Activated T-helper 2 cell treated with anti-CD3 and anti-CD28 coated beads, Interferon-gamma antibody, Interleukin-2, Interleukin-4, amounts not matched to agents 10 μg/mL and 5 μg/mL and 100 μg/mL, durations not matched to agents 14 hours and 24 hours and 36 hours (primary cell): ENCODE measurements at regions not wholly inside any gene's neighbourhood (a gene's known extent, or its start where the extent isn't known, plus 50 kb on each side); places are given as distances from the start of the nearest gene placed in this dataset.
"Not testable (repeated sequence)": the region's sequence is repeated elsewhere in the genome, so short reads cannot be mapped to it uniquely, and the experiment has no call there.

ENCODE experiments used
- DNase-seq: peaks from one replicate; pipeline ENCODE4 v3.0.0; 2021; ENCODE audit warnings: low spot score
- H3K27ac Mint-ChIP-seq: one replicate; pipeline ENCODE4 v1.8.0; 2021; ENCODE audit warnings: mixed read lengths
- H3K27me3 Mint-ChIP-seq: one replicate; pipeline ENCODE4 v1.8.0; 2021; ENCODE audit warnings: low read depth, mixed read lengths
- H3K36me3 Mint-ChIP-seq: one replicate; pipeline ENCODE4 v1.8.0; 2021; ENCODE audit warnings: low read depth, mixed read lengths
- H3K4me1 Mint-ChIP-seq: one replicate; pipeline ENCODE4 v1.8.0; 2021; ENCODE audit warnings: low read depth, mixed read lengths
- H3K4me3 Mint-ChIP-seq: one replicate; pipeline ENCODE4 v1.8.0; 2021; ENCODE audit warnings: low read depth, mild to moderate bottlenecking, moderate library complexity, mixed read lengths
- H3K9me3 Mint-ChIP-seq: one replicate; pipeline ENCODE4 v1.8.0; 2021; ENCODE audit warnings: mixed read lengths
- intact Hi-C: fragments of 100-400 bp; cut with micrococcal nuclease; formaldehyde crosslinking; loops from one replicate; pipeline ENCODE4 v1.15.1; 2023

- no peak for DNase-seq
- H3K27ac Mint-ChIP-seq, result no peak overlapping the region
- H3K4me1 Mint-ChIP-seq, result no peaks in the 10 kb centered on the region
- H3K9me3 Mint-ChIP-seq, result peaks cover 13% of the 10 kb centered on the region
- H3K36me3 Mint-ChIP-seq, result no peaks in the 10 kb centered on the region
- intact Hi-C loops, result no loop called here
- H3K4me3 Mint-ChIP-seq, result no peak overlapping the region
- no peaks in the 10 kb centered on the region for H3K27me3 Mint-ChIP-seq
Measured at GRCh38 chr2:2777213-2777612, 446.1 kb upstream of the MYT1L start.

GRCh38 chr2:2775018-2775417, 443.9 kb upstream of the MYT1L start:
- Mint-ChIP-seq H3K27me3 (no peaks in the 10 kb centered on the region), H3K4me1 (no peaks in the 10 kb centered on the region), H3K36me3 (no peaks in the 10 kb centered on the region), H3K9me3 (no peaks in the 10 kb centered on the region), H3K4me3 (no peak overlapping the region), H3K27ac (no peak overlapping the region)
- DNase-seq, result no peak
- intact Hi-C loops, result no loop called here

GRCh38 chr2:2773692-2774091, 442.6 kb upstream of the MYT1L start:
- no peak overlapping the region for H3K4me3 Mint-ChIP-seq
- no peaks in the 10 kb centered on the region for H3K27me3 Mint-ChIP-seq
- intact Hi-C loops, result no loop called here

GRCh38 chr2:2773080-2773479, 442.0 kb upstream of the MYT1L start:
- H3K36me3 Mint-ChIP-seq, intact Hi-C loops, H3K4me1 Mint-ChIP-seq, H3K27me3 Mint-ChIP-seq, DNase-seq, H3K27ac Mint-ChIP-seq, H3K4me3 Mint-ChIP-seq, H3K9me3 Mint-ChIP-seq: not testable (repeated sequence)

More at GRCh38 chr2:2773692-2774091, 442.6 kb upstream of the MYT1L start:
- no peak for DNase-seq
- Mint-ChIP-seq H3K9me3 (no peaks in the 10 kb centered on the region), H3K27ac (no peak overlapping the region), H3K4me1 (no peaks in the 10 kb centered on the region), H3K36me3 (no peaks in the 10 kb centered on the region)

- Mint-ChIP-seq H3K9me3 (no peaks in the 10 kb centered on the region), H3K27me3 (no peaks in the 10 kb centered on the region), H3K4me1 (no peaks in the 10 kb centered on the region), H3K27ac (no peak overlapping the region), H3K4me3 (no peak overlapping the region), H3K36me3 (no peaks in the 10 kb centered on the region)
- DNase-seq, result no peak
- intact Hi-C loops, result no loop called here
Measured at GRCh38 chr2:2771721-2772411, 440.8 kb upstream of the MYT1L start.

- Mint-ChIP-seq H3K27ac (no peak overlapping the region), H3K36me3 (no peaks in the 10 kb centered on the region), H3K4me1 (no peaks in the 10 kb centered on the region), H3K9me3 (no peaks in the 10 kb centered on the region), H3K4me3 (no peak overlapping the region), H3K27me3 (no peaks in the 10 kb centered on the region)
- intact Hi-C loops, result no loop called here
- no peak for DNase-seq
Measured at GRCh38 chr2:2769481-2770431, 438.7 kb upstream of the MYT1L start.

GRCh38 chr2:2768476-2768875, 437.4 kb upstream of the MYT1L start:
- no peaks in the 10 kb centered on the region for H3K27me3 Mint-ChIP-seq
- H3K27ac Mint-ChIP-seq, result no peak overlapping the region
- H3K36me3 Mint-ChIP-seq, result no peaks in the 10 kb centered on the region
- H3K4me3 Mint-ChIP-seq, result no peak overlapping the region
- no peaks in the 10 kb centered on the region for H3K4me1 Mint-ChIP-seq
- H3K9me3 Mint-ChIP-seq, result no peaks in the 10 kb centered on the region
- DNase-seq, result no peak
- intact Hi-C loops, result no loop called here

- no peak overlapping the region for H3K4me3 Mint-ChIP-seq
- H3K4me1 Mint-ChIP-seq, result no peaks in the 10 kb centered on the region
- intact Hi-C loops, result no loop called here
- H3K36me3 Mint-ChIP-seq, result no peaks in the 10 kb centered on the region
- no peak overlapping the region for H3K27ac Mint-ChIP-seq
- no peaks in the 10 kb centered on the region for H3K27me3 Mint-ChIP-seq
- no peaks in the 10 kb centered on the region for H3K9me3 Mint-ChIP-seq
- DNase-seq, result no peak
Measured at GRCh38 chr2:2767837-2768236, 436.8 kb upstream of the MYT1L start.

- Mint-ChIP-seq H3K9me3 (no peaks in the 10 kb centered on the region), H3K36me3 (no peaks in the 10 kb centered on the region), H3K4me1 (no peaks in the 10 kb centered on the region), H3K27me3 (no peaks in the 10 kb centered on the region), H3K4me3 (no peak overlapping the region), H3K27ac (no peak overlapping the region)
- intact Hi-C loops, result no loop called here
- DNase-seq, result no peak
Measured at GRCh38 chr2:2765839-2766495, 434.9 kb upstream of the MYT1L start.

- no peaks in the 10 kb centered on the region for H3K4me1 Mint-ChIP-seq
- intact Hi-C loops, result no loop called here
- no peaks in the 10 kb centered on the region for H3K9me3 Mint-ChIP-seq
- H3K4me3 Mint-ChIP-seq, result no peak overlapping the region
- H3K27me3 Mint-ChIP-seq, result no peaks in the 10 kb centered on the region
- DNase-seq, result no peak
- no peaks in the 10 kb centered on the region for H3K36me3 Mint-ChIP-seq
- no peak overlapping the region for H3K27ac Mint-ChIP-seq
Measured at GRCh38 chr2:2765176-2765800, 434.2 kb upstream of the MYT1L start.

- Mint-ChIP-seq H3K9me3 (no peaks in the 10 kb centered on the region), H3K4me1 (no peaks in the 10 kb centered on the region), H3K4me3 (no peak overlapping the region), H3K27me3 (no peaks in the 10 kb centered on the region), H3K27ac (no peak overlapping the region), H3K36me3 (no peaks in the 10 kb centered on the region)
- intact Hi-C loops, result no loop called here
- no peak for DNase-seq
Measured at GRCh38 chr2:2764739-2765138, 433.7 kb upstream of the MYT1L start.

GRCh38 chr2:2764001-2764355, 432.9 kb upstream of the MYT1L start:
- no peak for DNase-seq
- no peak overlapping the region for H3K4me3 Mint-ChIP-seq
- H3K27me3 Mint-ChIP-seq, result no peaks in the 10 kb centered on the region
- intact Hi-C loops, result no loop called here
- H3K36me3 Mint-ChIP-seq, result no peaks in the 10 kb centered on the region
- H3K9me3 Mint-ChIP-seq, result no peaks in the 10 kb centered on the region
- no peaks in the 10 kb centered on the region for H3K4me1 Mint-ChIP-seq
- no peak overlapping the region for H3K27ac Mint-ChIP-seq
